ENCODE measurements at regions not wholly inside any gene's neighbourhood (a gene's known extent, or its start where the extent isn't known, plus 50 kb on each side); places are given as distances from the start of the nearest gene placed in this dataset.

DNA sequence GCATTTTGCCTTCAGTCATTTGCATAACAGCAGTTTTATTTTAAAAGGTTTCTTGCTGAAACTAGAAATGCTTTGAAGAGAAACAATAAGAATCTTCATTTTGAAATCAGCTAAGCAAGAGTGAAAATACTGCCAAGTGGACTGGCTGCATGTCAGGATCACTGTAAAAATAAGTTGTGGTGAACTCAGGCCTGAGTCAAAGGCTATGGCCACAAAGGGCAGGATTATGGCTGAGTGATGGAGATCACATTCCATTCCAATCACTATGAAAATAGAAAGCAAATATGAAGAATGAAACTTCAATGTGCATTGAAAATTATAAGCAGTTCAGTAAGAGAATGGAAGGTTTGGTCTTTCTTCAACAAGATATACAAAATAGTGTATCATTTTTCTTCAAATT, 224.5 kb downstream of the PCDH18 start:
- Histone ChIP-seq H4K91ac (ENCODE audit: insufficient read depth, low read depth, low read length) (no peak overlapping the region), H2BK120ac (ENCODE audit: low read depth, low read length) (peak overlapping the region; percentile 36), H3K18ac (ENCODE audit: low read depth, low read length) (no peak overlapping the region), H3K4me2 (ENCODE audit: low read depth, low read length) (no peak overlapping the region), H3K27ac (ENCODE audit: insufficient read depth, low read length) (peak overlapping the region; percentile 7; the same call in 1 of the 2 replicates), H2AK5ac (ENCODE audit: low read depth, low read length) (no peak overlapping the region), H3K36me3 (ENCODE audit: control insufficient read depth, insufficient read depth, low read length) (no peaks in the 10 kb centered on the region), H2BK20ac (ENCODE audit: low read depth, low read length) (peak overlapping the region; percentile 19), H3K9ac (ENCODE audit: low read depth, low read length) (no peak overlapping the region), H3K4me1 (ENCODE audit: control insufficient read depth, insufficient read depth, low read length) (peaks cover 10% of the 10 kb centered on the region), H3K27me3 (ENCODE audit: control insufficient read depth, insufficient read depth, low read length) (no peaks in the 10 kb centered on the region), H3K9me3 (ENCODE audit: control insufficient read depth, insufficient read depth, low read length) (no peaks in the 10 kb centered on the region), H4K5ac (ENCODE audit: low read depth, low read length) (no peak overlapping the region), H2AFZ (replicated peaks; ENCODE audit: low read length, poor library complexity) (no peak overlapping the region), H3K56ac (ENCODE audit: extremely low read depth, insufficient read depth, low read length) (no peak overlapping the region), H2AK9ac (replicated peaks; ENCODE audit: low read depth, low read length, poor library complexity) (no peak overlapping the region), H4K8ac (ENCODE audit: low read depth in 2 of 2, low read length in 2 of 2) (no peak overlapping the region; a peak in 1 of 4 replicates), H3K9me1 (ENCODE audit: insufficient read depth, low read length) (peaks cover 3% of the 10 kb centered on the region; the same call in 1 of the 2 replicates), H3K79me1 (ENCODE audit: low read depth in 1 of 2, low read length in 2 of 2) (no peaks in the 10 kb centered on the region), H3K4me3 (ENCODE audit: insufficient read depth, low read depth, low read length) (no peak overlapping the region), H3K14ac (replicated peaks; ENCODE audit: low read depth, low read length) (no peak overlapping the region), H3K4ac (ENCODE audit: low read depth, low read length) (peak overlapping the region; percentile 2; the same call in 1 of the 2 replicates), H2BK15ac (ENCODE audit: low read depth, low read length) (no peak overlapping the region), H3K23ac (ENCODE audit: low read depth, low read length) (no peak overlapping the region), H4K20me1 (ENCODE audit: insufficient read depth, low read length) (no peaks in the 10 kb centered on the region), H2BK5ac (ENCODE audit: low read depth, low read length, poor library complexity, severe bottlenecking) (peak overlapping the region; percentile 53)
- dilution Hi-C loops (cut with HindIII; ENCODE audit: low sequenced_read_pairs, unreplicated experiment): no loop called here
- CTCF ChIA-PET: no interaction called here
- POLR2A ChIA-PET (ENCODE audit: unreplicated experiment): no interaction called here
- intact Hi-C loops (cut with micrococcal nuclease): no loop called here
- TF ChIP-seq POLR2A (IDR thresholded peaks at IDR 0.05; ENCODE audit: low read depth, low read length): no peak
- TF ChIP-seq SMC3 (IDR thresholded peaks at IDR 0.05; ENCODE audit: low read depth, low read length): no peak
- no peak for TF ChIP-seq MXI1 (IDR thresholded peaks at IDR 0.05; ENCODE audit: borderline replicate concordance, low read depth, low read length)
- no peak for TF ChIP-seq RFX5 (IDR thresholded peaks at IDR 0.05; ENCODE audit: low read depth, low read length)
- no peak for TF ChIP-seq RCOR1 (IDR thresholded peaks at IDR 0.05; ENCODE audit: insufficient replicate concordance, low read length)
- no peak for TF ChIP-seq BHLHE40 (IDR thresholded peaks at IDR 0.05; ENCODE audit: low read depth, low read length)
- no peak for TF ChIP-seq RAD21 (IDR thresholded peaks at IDR 0.05; ENCODE audit: low read length)
- no TSS peak for BruUV-seq (replicated peaks)
- ATAC-seq (ENCODE audit: low read depth) (peak; percentile 75), DNase-seq (peak; percentile 82)
- in situ Hi-C loops (cut with MboI; ENCODE audit: low sequenced_read_pairs): no loop called here

Data from IMR-90 (cell line).